GM19467 (cell line): ENCODE measurements at regions not wholly inside any gene's neighbourhood (a gene's known extent, or its start where the extent isn't known, plus 50 kb on each side); places are given as distances from the start of the nearest gene placed in this dataset.
"Not testable (repeated sequence)": the region's sequence is repeated elsewhere in the genome, so short reads cannot be mapped to it uniquely, and the experiment has no call there.

Experiments
- ATAC-seq: cut with Tn5 transposase; IDR thresholded peaks from one replicate; pipeline ENCODE4 v1.9.1; 2021; ENCODE audit warnings: mild to moderate bottlenecking, moderate library complexity; ENCODE audit not compliant: unreplicated experiment

GRCh38 chr4:152073351-152074087, 312.7 kb upstream of the GATB start:
- ATAC-seq = no peak

GRCh38 chr4:152072906-152073305, 312.1 kb upstream of the GATB start:
- ATAC-seq = no peak

GRCh38 chr4:152072001-152072485, 311.2 kb upstream of the GATB start:
- ATAC-seq = no peak

- ATAC-seq = no peak
These were observed 310.0 kb upstream of the GATB start for GRCh38 chr4:152070854-152071253.

GRCh38 chr4:152068866-152069265, 308.1 kb upstream of the GATB start:
- no peak for ATAC-seq

GRCh38 chr4:152065545-152065944, 304.7 kb upstream of the GATB start:
- ATAC-seq = no peak

- ATAC-seq = no peak
These were observed 303.9 kb upstream of the GATB start for GRCh38 chr4:152064753-152065152.

GRCh38 chr4:152064282-152064681, 303.5 kb upstream of the GATB start:
- no peak for ATAC-seq

- ATAC-seq = no peak
These were observed 302.9 kb upstream of the GATB start for GRCh38 chr4:152063621-152064240.

GRCh38 chr4:152062936-152063620, 302.3 kb upstream of the GATB start:
- ATAC-seq = no peak

GRCh38 chr4:152054731-152055130, 293.9 kb upstream of the GATB start:
- ATAC-seq = no peak

GRCh38 chr4:152052451-152053057, 291.7 kb upstream of the GATB start:
- no peak for ATAC-seq

GRCh38 chr4:152051332-152051731, 290.5 kb upstream of the GATB start:
- not testable (repeated sequence) for ATAC-seq

GRCh38 chr4:152050106-152050505, 289.3 kb upstream of the GATB start:
- ATAC-seq = no peak

- no peak for ATAC-seq
These were observed 286.6 kb upstream of the GATB start for GRCh38 chr4:152047451-152047850.

- ATAC-seq = no peak
These were observed 285.2 kb upstream of the GATB start for GRCh38 chr4:152045807-152046571.

GRCh38 chr4:152045449-152045806, 284.6 kb upstream of the GATB start:
- no peak for ATAC-seq

GRCh38 chr4:152044331-152045036, 283.7 kb upstream of the GATB start:
- ATAC-seq = no peak

GRCh38 chr4:152041295-152041694, 280.5 kb upstream of the GATB start:
- ATAC-seq = no peak

- no peak for ATAC-seq
These were observed 278.9 kb upstream of the GATB start for GRCh38 chr4:152039691-152040090.
